Ishikawa (cell line): ENCODE measurements at regions not wholly inside any gene's neighbourhood (a gene's known extent, or its start where the extent isn't known, plus 50 kb on each side); places are given as distances from the start of the nearest gene placed in this dataset.

Experiments used
- CEBPB ChIP-seq: IDR thresholded peaks from 2 replicates; pipeline ENCODE4 v1.6.1; 2012
- CREB1 ChIP-seq: IDR thresholded peaks from 2 replicates; pipeline ENCODE4 v1.6.1; 2012; ENCODE audit warnings: low read depth
- EGR1 ChIP-seq: IDR thresholded peaks from 2 replicates; pipeline ENCODE4 v1.6.1; 2012
- EP300 ChIP-seq: IDR thresholded peaks from 2 replicates; pipeline ENCODE4 v1.6.1; 2012; ENCODE audit warnings: borderline replicate concordance
- FOXM1 ChIP-seq: IDR thresholded peaks from 2 replicates; pipeline ENCODE4 v1.6.1; 2012; ENCODE audit warnings: low read depth, borderline replicate concordance
- MAX ChIP-seq: IDR thresholded peaks from 2 replicates; pipeline ENCODE4 v1.6.1; 2012
- NFIC ChIP-seq: IDR thresholded peaks from 2 replicates; pipeline ENCODE4 v1.6.1; 2012
- RAD21 ChIP-seq: IDR thresholded peaks from 2 replicates; pipeline ENCODE4 v1.6.1; 2012; ENCODE audit warnings: low read depth
- REST ChIP-seq: IDR thresholded peaks from 2 replicates; pipeline ENCODE4 v1.6.1; 2012; ENCODE audit warnings: low read depth, mild to moderate bottlenecking
- TAF1 ChIP-seq: IDR thresholded peaks from 2 replicates; pipeline ENCODE4 v1.6.1; 2012; ENCODE audit warnings: low read depth, mild to moderate bottlenecking
- TCF12 ChIP-seq: IDR thresholded peaks from 2 replicates; pipeline ENCODE4 v1.6.1; 2012; ENCODE audit warnings: low read depth
- TEAD4 ChIP-seq: IDR thresholded peaks from 2 replicates; pipeline ENCODE4 v1.6.1; 2012
- YY1 ChIP-seq: IDR thresholded peaks from 2 replicates; pipeline ENCODE4 v1.6.1; 2012; ENCODE audit warnings: low read depth
- ZBTB7A ChIP-seq: IDR thresholded peaks from 2 replicates; pipeline ENCODE4 v1.6.1; 2012; ENCODE audit warnings: low read depth
- TF ChIP-seq, protein P1 (sequence below): IDR thresholded peaks from 2 replicates; pipeline ENCODE4 v1.6.1; 2012

- TF ChIP-seq CREB1 (no peak), MAX (no peak), YY1 (no peak), TEAD4 (no peak), TCF12 (no peak), NFIC (no peak), CEBPB (no peak), EGR1 (no peak), RAD21 (no peak), REST (no peak), EP300 (no peak), FOXM1 (no peak), ZBTB7A (no peak), TAF1 (no peak)
- TF ChIP-seq, protein P1, sequence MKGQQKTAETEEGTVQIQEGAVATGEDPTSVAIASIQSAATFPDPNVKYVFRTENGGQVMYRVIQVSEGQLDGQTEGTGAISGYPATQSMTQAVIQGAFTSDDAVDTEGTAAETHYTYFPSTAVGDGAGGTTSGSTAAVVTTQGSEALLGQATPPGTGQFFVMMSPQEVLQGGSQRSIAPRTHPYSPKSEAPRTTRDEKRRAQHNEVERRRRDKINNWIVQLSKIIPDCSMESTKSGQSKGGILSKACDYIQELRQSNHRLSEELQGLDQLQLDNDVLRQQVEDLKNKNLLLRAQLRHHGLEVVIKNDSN = no peak
Measured at GRCh38 chr1:239040523-239040922, 345.8 kb upstream of the CHRM3 start.

DNA sequence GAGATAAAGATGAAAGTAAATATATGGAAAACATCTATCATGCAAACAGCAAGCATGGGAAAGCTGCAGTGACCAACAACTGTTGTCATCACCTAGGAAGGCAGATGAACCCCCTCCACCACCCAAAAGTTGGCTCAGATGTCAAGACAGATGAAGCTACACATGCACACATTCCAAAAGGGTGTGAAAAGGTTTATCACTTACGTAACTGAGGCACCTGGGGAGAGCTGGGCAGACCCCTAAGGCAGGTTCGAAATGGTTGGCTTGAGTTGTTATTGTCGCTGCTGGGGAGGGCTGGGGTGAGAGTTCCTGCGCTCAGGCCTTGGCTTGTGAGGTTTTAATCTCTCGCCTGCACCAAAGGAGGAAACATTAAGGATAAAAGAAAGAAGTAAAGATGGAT, 355.1 kb upstream of the CHRM3 start:
- TF ChIP-seq REST (no peak), NFIC (no peak), TAF1 (no peak)

- TF ChIP-seq TEAD4 = no peak
- TF ChIP-seq TCF12 = no peak
- no peak for TF ChIP-seq CEBPB
- TF ChIP-seq YY1 = no peak
- no peak for TF ChIP-seq FOXM1
- TF ChIP-seq REST = no peak
- TF ChIP-seq RAD21 = no peak
- TF ChIP-seq EP300 = no peak
- TF ChIP-seq CREB1 = no peak
- no peak for TF ChIP-seq MAX
- TF ChIP-seq, protein P1 = no peak
- no peak for TF ChIP-seq NFIC
- TF ChIP-seq ZBTB7A = no peak
- TF ChIP-seq EGR1 = no peak
- no peak for TF ChIP-seq TAF1
Measured at GRCh38 chr1:239025997-239026694, 360.2 kb upstream of the CHRM3 start.

DNA sequence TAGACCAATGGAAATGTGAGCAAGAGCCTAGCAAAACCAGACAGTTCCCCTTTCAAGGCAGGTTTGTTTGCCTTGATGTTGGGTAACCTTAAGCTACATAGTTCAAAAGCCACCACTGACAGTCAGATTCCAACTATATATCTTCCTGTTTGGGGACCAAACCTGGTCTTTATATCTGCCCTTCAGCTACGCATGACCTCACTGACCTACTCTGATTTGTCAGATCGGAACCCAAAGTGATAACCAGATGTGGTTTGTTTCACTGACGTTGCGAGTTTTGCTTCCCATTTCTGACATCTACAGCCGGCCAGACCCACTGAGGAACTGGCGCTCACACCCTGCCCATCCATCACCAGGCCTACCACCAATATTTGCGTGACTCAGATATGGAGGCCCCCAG, 361.1 kb upstream of the CHRM3 start:
- TF ChIP-seq CREB1 = no peak
- no peak for TF ChIP-seq ZBTB7A
- TF ChIP-seq TCF12 = no peak
- no peak for TF ChIP-seq YY1
- TF ChIP-seq RAD21 = no peak
- TF ChIP-seq, protein P1 = no peak
- no peak for TF ChIP-seq NFIC
- TF ChIP-seq MAX = no peak
- TF ChIP-seq TAF1 = no peak
- no peak for TF ChIP-seq EGR1
- TF ChIP-seq EP300 = no peak
- TF ChIP-seq TEAD4 = no peak
- TF ChIP-seq FOXM1 = no peak
- TF ChIP-seq CEBPB = no peak
- TF ChIP-seq REST = no peak
